ENCODE measurements at regions not wholly inside any gene's neighbourhood (a gene's known extent, or its start where the extent isn't known, plus 50 kb on each side); places are given as distances from the start of the nearest gene placed in this dataset.

- ATAC-seq (peak; percentile 80), DNase-seq (ENCODE audit: low read depth, low spot score) (peak; percentile 48)
- Histone ChIP-seq H3K4me3 (ENCODE audit: low read depth in 2 of 2, low read length in 2 of 2) (no peak overlapping the region), H3K27ac (ENCODE audit: low read length) (peak overlapping the region; percentile 86), H3K4me1 (ENCODE audit: control insufficient read depth, insufficient read depth, low read length) (peaks cover 24% of the 10 kb centered on the region), H3K27me3 (ENCODE audit: control insufficient read depth, insufficient read depth, low read length) (no peaks in the 10 kb centered on the region), H3K9me3 (ENCODE audit: control insufficient read depth, insufficient read depth, low read depth, low read length) (no peaks in the 10 kb centered on the region), H3K36me3 (ENCODE audit: control insufficient read depth, insufficient read depth, low read length) (no peaks in the 10 kb centered on the region)
- no peak for TF ChIP-seq CTCF (IDR thresholded peaks at IDR 0.05)
- no peak; the same call in 1 of the 2 replicates for TF ChIP-seq POLR2AphosphoS5 (IDR thresholded peaks at IDR 0.05; ENCODE audit: low read depth, low read length)
- TF ChIP-seq TCF7L2 (IDR thresholded peaks at IDR 0.05; ENCODE audit: low read depth, low read length) = no peak
- no peak for TF ChIP-seq SIN3A (IDR thresholded peaks at IDR 0.05; ENCODE audit: borderline replicate concordance, insufficient read depth, low read depth, low read length)
- no peak for TF ChIP-seq REST (IDR thresholded peaks at IDR 0.05; ENCODE audit: insufficient read depth in 1 of 2, low read depth in 2 of 2, low read length in 1 of 2)
- intact Hi-C loops (cut with micrococcal nuclease; ENCODE audit: unreplicated experiment) = loop anchor here (5.0 kb wide), 1 partner anchor 212 kb away; the partner anchor contains the start of gene ERRFI1
- in situ Hi-C loops (cut with HindIII; ENCODE audit: low pct_unique_long_range_greater_than_20kb, low sequenced_read_pairs) = no loop called here
- ChIA-PET CTCF (interaction anchor here (0.7 kb wide), 2 partner anchors 26 to 214 kb away, joined by 9 to 15 read pairs; no protein-coding TSS in a partner anchor), POLR2A (no interaction called here)
- BruUV-seq (replicated peaks) = no TSS peak
These were observed 78.9 kb upstream of the SLC45A1 start for GRCh38 chr1:8239039-8239305.

GRCh38 chr1:8238141-8239038 lies 79.5 kb upstream of the SLC45A1 start:
- ATAC-seq (peak; percentile 82), DNase-seq (ENCODE audit: low read depth, low spot score) (peak; percentile 90)
- in situ Hi-C loops (cut with HindIII; ENCODE audit: low pct_unique_long_range_greater_than_20kb, low sequenced_read_pairs) = no loop called here
- intact Hi-C loops (cut with micrococcal nuclease; ENCODE audit: unreplicated experiment) = loop anchor here (5.0 kb wide), 1 partner anchor 211 kb away; the partner anchor contains the start of gene ERRFI1
- Histone ChIP-seq H3K4me1 (ENCODE audit: control insufficient read depth, insufficient read depth, low read length) (peaks cover 24% of the 10 kb centered on the region), H3K27ac (ENCODE audit: low read length) (peak overlapping the region; percentile 86), H3K36me3 (ENCODE audit: control insufficient read depth, insufficient read depth, low read length) (no peaks in the 10 kb centered on the region), H3K27me3 (ENCODE audit: control insufficient read depth, insufficient read depth, low read length) (no peaks in the 10 kb centered on the region), H3K4me3 (ENCODE audit: low read depth in 2 of 2, low read length in 2 of 2) (no peak overlapping the region), H3K9me3 (ENCODE audit: control insufficient read depth, insufficient read depth, low read depth, low read length) (no peaks in the 10 kb centered on the region)
- no TSS peak for BruUV-seq (replicated peaks)
- POLR2A ChIA-PET = interaction anchor here (0.6 kb wide), 2 partner anchors 64 to 256 kb away, joined by 3 to 4 read pairs; no protein-coding TSS in a partner anchor
- CTCF ChIA-PET = interaction anchor here (0.5 to 0.7 kb wide), 6 partner anchors 17 to 213 kb away, joined by 3 to 15 read pairs (median 8); no protein-coding TSS in a partner anchor
- no peak for TF ChIP-seq CTCF (IDR thresholded peaks at IDR 0.05)
- peak; percentile 71; the same call in 1 of the 2 replicates for TF ChIP-seq TCF7L2 (IDR thresholded peaks at IDR 0.05; ENCODE audit: low read depth, low read length)
- no peak for TF ChIP-seq REST (IDR thresholded peaks at IDR 0.05; ENCODE audit: insufficient read depth in 1 of 2, low read depth in 2 of 2, low read length in 1 of 2)
- 0 out of 2 replicates have a peak, but pooled peaks have one; percentile 33 for TF ChIP-seq POLR2AphosphoS5 (IDR thresholded peaks at IDR 0.05; ENCODE audit: low read depth, low read length)
